Neural cell (in vitro differentiated cells): ENCODE measurements at regions not wholly inside any gene's neighbourhood (a gene's known extent, or its start where the extent isn't known, plus 50 kb on each side); places are given as distances from the start of the nearest gene placed in this dataset.

Experiments
- EP300 ChIP-seq: fragments of 450-650 bp; conservative IDR thresholded peaks from 2 replicates; pipeline ENCODE4 v1.6.1; 2014; ENCODE audit warnings: antibody characterized with exemption, mild to moderate bottlenecking, moderate library complexity; ENCODE audit not compliant: poor library complexity, severe bottlenecking
- EZH2 ChIP-seq: fragments of 200-600, 300-800 bp; shearing (Covaris generic), sonication (generic); IDR thresholded peaks from 2 replicates; pipeline ENCODE4 v1.6.1; 2014; ENCODE audit warnings: antibody characterized with exemption, low read length, borderline replicate concordance, mild to moderate bottlenecking; ENCODE audit not compliant: insufficient read depth, poor library complexity, severe bottlenecking
- POLR2AphosphoS5 ChIP-seq: IDR thresholded peaks from 2 replicates; pipeline ENCODE4 v1.6.1; 2012
- REST ChIP-seq: IDR thresholded peaks from 2 replicates; pipeline ENCODE4 v1.6.1; 2012; ENCODE audit warnings: borderline replicate concordance
- SMC3 ChIP-seq: fragments of 450-650 bp; conservative IDR thresholded peaks from 2 replicates; pipeline ENCODE4 v1.6.1; 2014; ENCODE audit warnings: antibody characterized with exemption, mild to moderate bottlenecking, moderate library complexity; ENCODE audit not compliant: poor library complexity
- TAF1 ChIP-seq: IDR thresholded peaks from 2 replicates; pipeline ENCODE4 v1.6.1; 2012; ENCODE audit warnings: low read depth
- TF ChIP-seq, protein P1 (sequence below): fragments of 450-650 bp; IDR thresholded peaks from 2 replicates; pipeline ENCODE4 v1.5.1; 2014; ENCODE audit warnings: antibody characterized with exemption, mild to moderate bottlenecking, moderate library complexity; ENCODE audit not compliant: poor library complexity, severe bottlenecking

- TF ChIP-seq, protein P1, sequence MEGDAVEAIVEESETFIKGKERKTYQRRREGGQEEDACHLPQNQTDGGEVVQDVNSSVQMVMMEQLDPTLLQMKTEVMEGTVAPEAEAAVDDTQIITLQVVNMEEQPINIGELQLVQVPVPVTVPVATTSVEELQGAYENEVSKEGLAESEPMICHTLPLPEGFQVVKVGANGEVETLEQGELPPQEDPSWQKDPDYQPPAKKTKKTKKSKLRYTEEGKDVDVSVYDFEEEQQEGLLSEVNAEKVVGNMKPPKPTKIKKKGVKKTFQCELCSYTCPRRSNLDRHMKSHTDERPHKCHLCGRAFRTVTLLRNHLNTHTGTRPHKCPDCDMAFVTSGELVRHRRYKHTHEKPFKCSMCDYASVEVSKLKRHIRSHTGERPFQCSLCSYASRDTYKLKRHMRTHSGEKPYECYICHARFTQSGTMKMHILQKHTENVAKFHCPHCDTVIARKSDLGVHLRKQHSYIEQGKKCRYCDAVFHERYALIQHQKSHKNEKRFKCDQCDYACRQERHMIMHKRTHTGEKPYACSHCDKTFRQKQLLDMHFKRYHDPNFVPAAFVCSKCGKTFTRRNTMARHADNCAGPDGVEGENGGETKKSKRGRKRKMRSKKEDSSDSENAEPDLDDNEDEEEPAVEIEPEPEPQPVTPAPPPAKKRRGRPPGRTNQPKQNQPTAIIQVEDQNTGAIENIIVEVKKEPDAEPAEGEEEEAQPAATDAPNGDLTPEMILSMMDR: no peak
- TF ChIP-seq EP300 (no peak), REST (no peak), EZH2 (no peak), POLR2AphosphoS5 (no peak), SMC3 (no peak), TAF1 (no peak)
These were observed 298.0 kb upstream of the TMEM229A start for GRCh38 chr7:124330731-124331407.
